Stimulated activated CD4-positive, alpha-beta T cell treated with anti-CD3 and anti-CD28 coated beads, Interleukin-15, amount 100 ng/mL, for 24 hours (primary cell): ENCODE measurements at regions not wholly inside any gene's neighbourhood (a gene's known extent, or its start where the extent isn't known, plus 50 kb on each side); places are given as distances from the start of the nearest gene placed in this dataset.

Experiments used
- DNase-seq: peaks from one replicate; pipeline ENCODE4 v3.0.0-alpha.2; 2020

- DNase-seq: no peak
Observed at GRCh38 chr6:68372991-68373390, 262.1 kb upstream of the ADGRB3 start.

- DNase-seq: no peak
Observed at GRCh38 chr6:68368845-68369244, 266.2 kb upstream of the ADGRB3 start.

- DNase-seq: no peak
Observed at GRCh38 chr6:68364271-68364805, 270.7 kb upstream of the ADGRB3 start.

- DNase-seq: peak; percentile 6
Observed at GRCh38 chr6:68343901-68344300, 291.2 kb upstream of the ADGRB3 start.

GRCh38 chr6:68342286-68342685 is 292.8 kb upstream of the ADGRB3 start:
- no peak for DNase-seq

GRCh38 chr6:68339488-68340131 is 295.5 kb upstream of the ADGRB3 start:
- DNase-seq: no peak

GRCh38 chr6:68333442-68333841 is 301.6 kb upstream of the ADGRB3 start:
- DNase-seq: no peak

- DNase-seq: no peak
Observed at GRCh38 chr6:68328156-68328555, 306.9 kb upstream of the ADGRB3 start.

GRCh38 chr6:68326762-68327161 is 308.3 kb upstream of the ADGRB3 start:
- DNase-seq: no peak

GRCh38 chr6:68317366-68317765 is 317.7 kb upstream of the ADGRB3 start:
- no peak for DNase-seq

GRCh38 chr6:68313911-68314310 is 321.2 kb upstream of the ADGRB3 start:
- no peak for DNase-seq

- DNase-seq: no peak
Observed at GRCh38 chr6:68307301-68307700, 327.8 kb upstream of the ADGRB3 start.

GRCh38 chr6:68296126-68296525 is 339.0 kb upstream of the ADGRB3 start:
- DNase-seq: no peak

- no peak for DNase-seq
Observed at GRCh38 chr6:68282646-68283045, 352.4 kb upstream of the ADGRB3 start.

- DNase-seq: no peak
Observed at GRCh38 chr6:68279793-68280557, 355.1 kb upstream of the ADGRB3 start.

GRCh38 chr6:68273297-68273696 is 361.8 kb upstream of the ADGRB3 start:
- DNase-seq: no peak

- no peak for DNase-seq
Observed at GRCh38 chr6:68256391-68256790, 378.7 kb upstream of the ADGRB3 start.

- DNase-seq: no peak
Observed at GRCh38 chr6:68252632-68253031, 382.4 kb upstream of the ADGRB3 start.

- DNase-seq: no peak
Observed at GRCh38 chr6:68247782-68248181, 387.3 kb upstream of the ADGRB3 start.

GRCh38 chr6:68240726-68241125 is 394.4 kb upstream of the ADGRB3 start:
- no peak for DNase-seq

GRCh38 chr6:68239034-68239433 is 396.0 kb upstream of the ADGRB3 start:
- DNase-seq: no peak

GRCh38 chr6:68238097-68238601 is 396.9 kb upstream of the ADGRB3 start:
- no peak for DNase-seq

GRCh38 chr6:68237205-68237604 is 397.9 kb upstream of the ADGRB3 start:
- DNase-seq: no peak

- DNase-seq: no peak
Observed at GRCh38 chr6:68235326-68235784, 399.7 kb upstream of the ADGRB3 start.
